Nucleus accumbens (tissue), 56 donors: ENCODE measurements at regions not wholly inside any gene's neighbourhood (a gene's known extent, or its start where the extent isn't known, plus 50 kb on each side); places are given as distances from the start of the nearest gene placed in this dataset.
A peak's percentile ranks its signal among the peaks of the same experiment; 100 is the strongest.

Experiments used
- DNase-seq, 56 donors: peaks; one replicate each; lab custom pipeline; 2025; lab: John Stamatoyannopoulos, UW

DNA sequence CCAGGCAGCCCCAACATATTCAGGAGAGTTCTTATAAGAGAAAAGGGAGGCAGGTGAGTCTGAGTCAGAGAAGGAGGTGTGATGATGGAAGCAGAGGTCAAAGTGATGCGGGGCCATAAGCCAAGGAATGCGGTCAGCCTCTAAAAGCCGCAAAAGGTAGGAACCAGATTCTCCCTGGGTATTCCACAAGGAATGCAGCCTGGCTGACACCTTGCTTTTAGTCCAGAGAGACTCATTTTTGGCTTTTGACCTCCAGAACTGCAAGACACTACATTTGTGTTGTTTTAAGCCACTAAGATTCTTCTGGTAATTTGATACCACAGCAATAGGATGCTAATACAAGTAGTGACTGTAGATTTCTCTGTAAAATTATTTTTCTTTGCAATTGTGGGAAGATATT, 151.5 kb upstream of the EEPD1 start:
- DNase-seq = no peak

DNA sequence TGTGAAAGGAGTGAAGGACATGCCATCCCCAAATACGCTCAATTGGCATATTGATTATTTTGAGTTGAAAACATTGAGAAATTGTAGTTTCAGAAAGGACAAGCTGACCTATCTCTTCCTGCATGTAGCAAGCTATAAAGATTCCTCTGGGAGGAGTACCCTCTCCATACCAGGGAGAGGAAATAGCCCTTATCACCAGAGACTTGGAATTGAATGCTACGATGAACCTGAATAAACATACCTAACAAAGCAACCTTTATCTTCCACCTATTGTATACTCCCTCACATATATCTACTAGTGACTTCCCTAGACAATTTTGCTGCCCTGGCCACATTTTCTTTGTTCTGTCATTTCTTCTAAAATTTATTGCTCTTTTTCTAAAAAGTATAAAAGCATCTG, 150.2 kb upstream of the EEPD1 start:
- DNase-seq = no peak

DNA sequence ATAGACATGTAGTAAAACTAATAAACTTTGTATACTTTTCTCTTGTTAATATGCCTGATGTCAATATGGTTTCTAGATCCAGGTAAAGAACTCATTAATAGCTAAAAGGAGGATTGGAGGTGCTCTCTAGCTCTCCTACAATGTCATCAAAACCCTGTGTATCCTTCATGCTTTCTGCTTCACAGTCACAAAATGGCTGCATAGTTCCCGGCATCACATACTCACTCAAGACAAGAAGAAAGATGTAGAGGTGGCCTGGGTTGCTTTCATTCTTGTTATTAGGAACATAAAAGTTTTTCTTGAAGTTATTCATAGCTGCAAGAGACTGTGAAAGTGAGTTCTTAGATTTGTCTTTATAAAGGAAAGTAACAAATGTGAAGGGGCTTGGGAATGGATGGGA, 149.7 kb upstream of the EEPD1 start:
- no peak for DNase-seq

DNA sequence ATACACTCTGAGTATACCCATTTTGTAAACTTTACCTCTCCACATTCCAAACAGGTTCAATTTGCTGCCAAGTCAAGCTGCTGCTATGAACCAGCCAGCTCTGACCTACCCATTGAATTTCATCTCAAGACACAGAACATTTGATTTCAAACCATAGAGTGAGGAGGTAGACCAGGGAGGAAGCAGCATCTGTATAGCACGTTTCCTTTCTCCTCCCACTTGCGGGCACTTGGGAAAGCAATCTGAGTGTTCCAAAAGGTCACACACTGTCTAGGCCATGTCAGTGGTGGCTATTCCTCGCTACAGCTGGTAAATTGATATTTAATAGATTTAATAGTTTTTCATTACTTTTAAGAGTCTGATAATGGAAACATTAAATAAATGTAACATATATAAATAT, 147.8 kb upstream of the EEPD1 start:
- no peak for DNase-seq

DNA sequence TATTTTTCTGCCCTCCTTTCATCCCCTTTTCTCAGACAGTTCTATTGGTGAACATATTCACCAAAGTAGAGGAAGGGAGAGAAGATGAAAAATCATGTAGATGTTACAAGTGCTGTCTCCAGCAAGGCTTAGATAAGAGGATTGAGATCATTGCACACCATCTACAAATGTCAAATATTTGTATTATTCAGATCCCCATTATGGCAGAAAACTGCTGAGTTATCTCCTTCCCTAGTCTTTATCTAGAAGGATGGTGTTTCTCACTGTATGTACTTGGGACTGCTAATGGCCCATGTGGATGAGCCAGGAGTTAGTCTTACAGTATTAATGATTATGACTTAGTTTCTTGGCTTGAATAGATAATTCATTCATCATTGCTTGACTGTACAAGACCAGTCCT, 147.2 kb upstream of the EEPD1 start:
- DNase-seq = no peak

DNA sequence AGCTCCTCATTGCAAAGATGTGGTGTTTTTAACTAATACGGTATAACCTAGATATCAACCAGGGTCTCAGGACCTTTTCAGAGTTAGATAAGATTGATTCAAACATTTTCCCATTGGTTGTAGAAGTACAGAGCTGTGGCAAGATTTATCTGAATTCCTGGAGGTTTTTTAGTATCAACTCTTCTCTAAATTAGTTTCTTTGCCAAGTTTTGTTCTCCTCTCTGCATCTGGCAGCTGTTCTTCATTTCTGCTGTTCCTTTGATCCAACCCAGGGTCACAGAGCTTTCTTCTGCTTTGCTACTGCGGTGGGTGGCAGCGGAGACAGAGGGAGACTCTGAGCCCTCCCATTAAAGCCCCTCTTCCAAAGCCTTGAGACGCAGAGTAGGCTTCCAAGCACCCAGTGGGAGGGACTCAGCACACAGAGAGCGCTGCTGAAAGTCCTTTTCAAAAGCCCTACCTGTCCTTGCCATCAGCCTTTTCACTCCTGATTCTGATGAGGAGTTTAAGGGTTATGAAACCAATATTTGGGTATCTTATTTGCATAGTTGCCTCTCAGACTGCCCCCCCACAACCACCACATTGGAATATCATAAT, 146.3 kb upstream of the EEPD1 start:
- no peak for DNase-seq

DNA sequence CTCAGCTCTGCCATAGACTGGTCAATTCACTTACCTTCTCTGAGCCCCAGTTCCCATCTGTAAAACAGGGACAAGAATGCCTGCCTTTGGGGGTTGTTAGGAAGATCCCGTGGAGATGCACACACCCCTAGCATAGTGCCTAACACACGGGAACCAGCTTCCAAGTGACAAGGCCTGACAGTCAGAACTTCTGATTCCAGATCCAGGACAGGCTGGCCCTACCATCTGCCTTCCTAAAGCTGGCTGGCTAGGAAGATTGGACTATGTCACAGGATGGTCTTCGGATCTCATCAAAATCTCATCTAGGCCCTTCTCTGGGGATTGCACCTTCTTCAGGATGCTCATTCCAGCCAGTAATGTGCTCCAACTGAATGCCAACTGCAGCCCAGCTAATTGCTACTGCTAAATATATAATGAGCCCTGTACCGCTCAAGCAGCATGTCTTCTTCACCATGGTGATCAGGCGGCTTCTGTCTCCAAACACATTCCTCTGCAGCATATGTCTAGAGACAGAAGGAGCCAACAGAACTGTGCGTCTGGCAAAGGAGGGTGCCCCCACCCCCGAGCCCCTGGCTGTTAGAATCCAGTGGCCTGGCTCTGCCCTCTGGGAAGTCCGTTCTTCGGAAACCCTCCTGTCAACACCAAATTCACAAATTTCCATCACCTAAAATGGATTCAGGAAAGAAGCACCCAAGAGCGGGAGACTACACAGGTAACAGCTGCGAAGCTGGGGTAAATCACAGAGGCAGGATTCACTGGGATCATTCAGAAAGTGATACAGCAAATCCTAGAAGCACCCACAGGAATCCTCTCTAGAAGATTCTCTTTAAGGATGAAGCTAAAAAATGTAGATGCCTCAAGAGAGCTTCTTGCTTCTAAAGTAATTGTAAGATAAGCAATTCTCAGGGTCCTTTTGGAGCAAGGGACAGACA, 142.1 kb upstream of the EEPD1 start:
- DNase-seq = no peak

DNA sequence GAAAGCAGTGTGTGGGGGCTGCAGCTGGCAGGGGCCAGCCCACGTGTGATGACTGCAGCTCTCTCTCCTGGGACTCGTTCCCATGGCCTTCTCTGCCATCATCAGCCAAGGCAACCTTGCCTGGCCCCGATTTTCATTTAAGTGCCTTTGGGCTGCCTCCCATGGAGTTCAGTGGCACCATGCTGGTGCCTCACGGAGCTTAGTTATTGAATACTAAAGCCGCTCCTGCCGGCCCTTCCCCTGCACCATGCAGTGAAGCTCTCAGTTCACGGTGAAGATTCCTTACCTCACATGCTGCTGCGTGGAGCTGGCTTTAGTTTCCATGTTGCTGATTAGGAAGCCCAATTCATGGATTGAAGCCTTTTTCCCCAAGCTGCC, 141.5 kb upstream of the EEPD1 start:
- no peak for DNase-seq

DNA sequence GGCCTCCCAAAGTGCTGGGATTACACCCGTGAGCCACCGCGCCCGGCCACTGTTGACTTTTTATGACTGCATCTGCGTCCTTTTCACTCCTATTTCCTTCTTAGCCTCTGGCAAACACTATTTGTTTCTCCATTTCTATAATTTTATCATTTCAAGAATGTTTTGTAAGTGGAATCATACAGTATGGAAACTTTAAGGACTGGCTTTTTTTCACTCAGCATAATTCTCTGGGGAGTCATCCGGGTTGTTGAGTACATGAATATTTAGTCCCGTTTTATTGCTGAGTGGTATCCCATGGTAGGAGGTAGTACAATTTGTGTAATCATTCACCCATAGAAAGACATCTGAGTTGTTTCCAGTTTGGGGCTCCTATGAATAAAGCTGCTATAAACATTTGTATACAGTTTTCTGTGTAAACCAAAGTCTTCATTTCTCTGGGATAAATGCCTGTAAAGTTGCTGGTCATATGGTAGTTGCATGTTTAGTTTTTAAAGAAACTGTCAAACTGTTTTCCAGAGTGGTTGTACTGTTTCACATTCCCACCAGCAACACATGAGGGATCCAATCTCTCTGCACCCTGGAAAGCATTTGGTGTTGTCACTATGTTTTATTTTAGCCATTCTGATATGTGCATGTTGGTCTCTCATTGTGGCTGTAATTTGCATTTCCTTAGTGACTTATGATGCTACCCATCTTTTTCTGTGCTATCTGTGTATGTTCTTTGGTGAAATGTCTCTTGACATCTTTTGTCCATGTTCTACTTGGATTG, 139.6 kb upstream of the EEPD1 start:
- DNase-seq = no peak

DNA sequence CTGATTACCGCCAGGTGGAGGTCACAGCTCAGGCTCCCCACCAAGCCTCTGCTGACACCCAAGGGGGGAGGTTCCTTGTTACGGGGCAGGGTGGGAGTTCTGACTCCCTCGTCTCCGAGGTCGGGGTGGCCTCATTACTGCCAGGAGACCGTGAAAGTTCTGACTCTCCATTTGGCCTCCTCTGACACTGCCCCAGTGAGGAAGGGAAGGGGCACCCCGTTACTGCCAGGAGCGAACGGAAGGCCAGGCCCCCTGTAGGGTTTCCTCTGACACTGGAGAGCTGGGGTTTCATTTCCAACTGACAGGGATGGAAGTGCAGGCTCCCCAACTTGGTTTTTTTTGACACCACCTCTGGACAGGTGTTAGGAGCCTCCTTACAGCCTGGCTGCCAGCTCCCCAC, 138.1 kb upstream of the EEPD1 start:
- no peak for DNase-seq

DNA sequence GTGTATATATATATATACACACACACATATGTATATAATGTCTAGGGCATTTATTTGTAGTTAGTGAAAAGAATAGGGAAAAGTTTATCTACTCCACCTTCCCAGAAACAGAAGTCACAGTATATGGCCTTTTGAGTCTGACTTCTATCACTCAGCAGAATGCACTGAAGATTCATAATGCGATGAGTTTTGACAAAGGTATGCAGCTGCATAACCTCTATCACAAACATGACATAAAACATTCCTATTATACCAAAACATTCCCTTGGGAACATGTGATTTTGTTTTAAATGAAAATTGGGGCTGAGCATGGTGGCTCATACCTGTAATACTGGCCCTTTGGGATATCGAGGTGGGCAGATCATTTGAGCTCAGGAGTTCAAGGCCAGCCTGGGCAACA, 137.3 kb upstream of the EEPD1 start:
- no peak for DNase-seq

DNA sequence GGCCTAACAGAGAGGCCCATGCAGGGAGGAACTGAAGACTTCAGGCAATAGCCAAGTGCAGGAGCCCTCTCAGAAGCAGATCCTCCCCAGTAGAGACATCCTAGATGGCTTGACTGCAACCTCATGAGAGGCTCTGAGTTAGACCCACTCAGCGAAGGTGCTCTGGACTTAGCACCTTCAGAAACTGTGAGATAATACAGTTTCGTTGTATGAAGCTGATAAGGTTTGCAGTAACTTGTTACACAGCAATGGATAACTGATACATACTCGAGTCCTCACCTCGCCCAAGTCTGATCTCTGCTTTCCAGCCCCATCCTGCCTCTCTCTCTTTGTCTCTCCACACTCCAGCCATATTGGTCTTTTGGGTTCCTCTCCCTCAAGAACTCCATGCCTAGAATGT, 136.4 kb upstream of the EEPD1 start:
- DNase-seq = no peak

DNA sequence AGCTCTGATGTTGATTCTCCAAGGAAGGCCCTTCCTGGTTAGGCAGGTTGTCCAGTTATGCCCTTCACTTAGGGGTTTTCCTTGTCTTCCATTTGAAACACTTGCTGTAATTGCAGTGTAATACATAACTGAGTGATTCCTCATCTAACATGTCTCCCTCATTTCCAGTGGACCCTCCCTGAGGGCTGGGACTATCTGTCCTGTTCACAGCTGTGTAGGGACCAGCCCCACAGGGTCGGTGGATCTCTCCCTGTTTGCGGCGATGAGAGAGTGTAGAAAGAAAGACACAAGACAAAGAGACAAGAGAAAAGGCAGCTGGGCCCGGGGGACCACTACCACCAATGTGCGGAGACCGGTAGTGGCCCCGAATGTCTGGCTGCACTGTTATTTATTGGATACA, 135.9 kb upstream of the EEPD1 start:
- no peak for DNase-seq

DNA sequence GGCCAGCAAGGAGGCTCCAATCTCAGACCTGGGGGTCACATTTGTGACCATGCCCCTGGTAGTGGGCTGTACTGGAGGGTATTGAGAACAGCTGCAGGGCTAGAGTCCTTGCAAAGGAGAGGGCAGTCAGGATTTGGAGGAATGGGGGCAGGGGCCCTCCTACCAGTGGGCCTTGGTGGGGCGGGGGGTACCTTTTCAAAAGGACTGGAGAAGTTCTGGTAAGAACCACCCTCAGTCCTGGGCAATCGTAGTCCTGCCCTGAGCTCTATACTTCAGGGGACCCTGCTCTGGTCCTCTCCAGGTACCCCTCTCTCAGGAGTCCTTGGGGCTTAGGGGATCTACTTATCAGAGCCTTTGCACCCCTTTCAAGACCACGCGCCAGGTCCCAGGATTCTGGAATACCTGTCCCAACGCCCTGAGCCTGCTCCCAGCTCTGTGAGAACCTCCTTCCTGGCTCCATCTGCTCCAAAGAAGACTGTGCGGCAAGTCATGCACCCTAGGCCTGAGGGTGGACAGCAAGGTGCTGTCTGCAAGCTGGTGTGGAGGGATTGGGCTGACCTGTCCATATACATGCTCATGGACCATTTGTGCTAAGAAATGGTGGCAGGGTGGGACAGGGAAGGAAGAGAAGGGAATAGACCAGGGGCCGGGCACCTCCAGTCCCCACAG, 134.1 kb upstream of the EEPD1 start:
- no peak for DNase-seq

DNA sequence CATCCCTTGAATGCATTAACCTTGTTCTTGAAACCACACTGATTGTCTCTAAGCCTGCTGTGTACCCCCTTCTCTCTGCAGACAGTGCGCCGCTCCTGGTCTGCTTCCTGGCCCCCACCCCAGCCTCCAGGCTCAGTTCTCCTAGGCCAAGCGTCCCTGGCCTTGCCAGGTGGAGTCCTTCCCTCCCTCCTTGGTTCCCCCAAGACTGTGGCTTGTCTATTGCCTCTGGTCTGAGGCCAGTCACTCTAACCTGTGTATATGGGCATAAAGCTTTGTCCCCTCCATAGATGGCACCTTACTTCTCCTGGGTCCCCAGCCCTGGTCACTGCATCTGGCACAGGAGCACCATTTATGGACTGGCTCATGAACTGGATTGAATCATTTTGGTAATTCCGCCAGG, 133.5 kb upstream of the EEPD1 start:
- no peak for DNase-seq

DNA sequence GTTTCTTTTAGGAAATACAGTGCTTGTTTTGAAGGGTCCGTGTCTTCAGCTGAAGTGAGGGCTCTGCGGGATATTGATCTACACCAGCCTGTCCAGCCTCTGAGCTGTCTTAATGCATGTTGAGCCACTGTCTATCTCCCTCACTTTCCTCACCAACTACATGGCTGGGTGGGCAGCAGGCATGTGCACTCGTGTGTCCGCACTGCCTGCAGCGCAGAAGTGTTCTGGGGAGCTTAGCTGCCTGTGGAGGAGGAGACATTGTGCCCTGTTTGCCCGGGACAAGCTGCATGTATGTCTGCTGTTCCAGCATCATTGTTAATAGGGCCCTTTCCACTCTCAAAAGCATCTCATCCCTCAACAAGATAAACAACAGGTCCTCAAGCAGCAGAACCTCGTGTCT, 133.1 kb upstream of the EEPD1 start:
- DNase-seq = no peak

DNA sequence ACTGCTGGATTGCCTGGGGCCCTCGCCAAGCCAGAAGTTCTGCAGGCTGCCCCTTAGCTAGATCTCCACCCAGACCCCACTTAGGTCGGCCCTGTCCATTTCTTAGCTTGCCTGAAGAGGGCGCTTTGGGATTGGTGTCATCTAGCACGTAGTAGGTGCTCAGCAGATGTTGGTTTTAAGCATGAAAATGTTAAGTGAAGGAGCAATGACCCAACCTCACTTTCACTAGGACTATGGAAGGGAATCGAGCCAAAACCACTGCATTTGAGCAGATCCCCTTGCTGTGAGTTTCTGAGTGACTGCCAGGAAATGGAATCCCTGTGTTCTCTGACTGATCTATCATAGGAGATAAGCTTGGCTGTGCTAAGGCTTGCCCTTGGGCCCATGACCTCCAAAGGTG, 131.7 kb upstream of the EEPD1 start:
- no peak for DNase-seq

DNA sequence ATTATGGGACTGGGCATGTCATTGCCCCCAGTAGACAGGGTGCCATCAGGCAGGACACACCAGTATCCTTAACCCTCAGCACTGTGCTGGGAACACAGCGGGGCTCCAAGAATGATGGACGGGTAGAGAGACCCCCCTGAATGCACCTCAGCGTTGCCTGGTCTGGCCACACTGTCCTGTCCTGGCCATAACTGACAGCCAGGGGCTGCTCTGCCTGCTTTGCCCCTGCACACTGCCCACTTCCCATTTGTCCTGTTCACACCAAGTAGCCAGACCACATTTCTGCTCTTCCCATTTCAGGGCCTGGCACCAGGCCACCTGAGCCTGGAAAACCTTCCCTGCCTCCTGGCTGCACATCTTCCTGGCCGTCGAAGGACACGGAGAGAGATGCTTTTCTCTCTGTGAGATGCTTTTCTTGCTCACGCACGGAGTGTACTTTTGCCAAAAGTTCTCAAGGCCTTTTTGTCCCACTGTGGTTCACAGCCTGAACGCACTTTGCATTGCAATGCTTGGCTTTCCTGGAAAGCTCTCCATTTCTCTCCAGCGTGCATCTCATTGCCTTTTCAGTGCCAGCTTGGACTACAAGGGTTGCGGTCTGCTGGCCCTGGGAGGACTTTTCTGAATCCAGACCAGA, 131.0 kb upstream of the EEPD1 start:
- peak in 46 of 56 donors; percentile 13 to 79 (median 40) for DNase-seq

DNA sequence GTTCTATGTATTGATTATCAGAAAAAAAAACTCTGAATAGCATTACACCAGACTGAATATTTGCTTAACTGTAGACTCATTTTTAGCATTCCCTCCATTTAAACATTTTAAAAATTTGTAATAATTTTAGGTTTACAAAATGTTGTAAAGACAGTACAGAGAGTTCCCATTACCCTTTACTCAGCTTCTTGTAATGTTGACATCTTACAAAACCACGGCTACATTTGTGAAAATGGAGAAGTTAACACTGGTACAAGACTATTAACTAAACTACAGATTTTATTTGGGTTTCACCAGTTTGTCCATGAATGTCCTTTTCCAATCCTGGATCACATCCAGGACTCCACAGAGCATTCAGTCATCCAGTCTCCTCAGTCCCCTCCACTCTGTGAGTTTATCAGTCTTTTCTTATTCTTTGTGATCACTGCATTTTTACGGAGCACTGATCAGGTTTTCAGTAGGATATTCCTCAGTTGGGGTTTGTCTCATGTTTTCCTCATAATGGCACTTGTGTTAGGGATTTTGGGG, 130.0 kb upstream of the EEPD1 start:
- DNase-seq = no peak

DNA sequence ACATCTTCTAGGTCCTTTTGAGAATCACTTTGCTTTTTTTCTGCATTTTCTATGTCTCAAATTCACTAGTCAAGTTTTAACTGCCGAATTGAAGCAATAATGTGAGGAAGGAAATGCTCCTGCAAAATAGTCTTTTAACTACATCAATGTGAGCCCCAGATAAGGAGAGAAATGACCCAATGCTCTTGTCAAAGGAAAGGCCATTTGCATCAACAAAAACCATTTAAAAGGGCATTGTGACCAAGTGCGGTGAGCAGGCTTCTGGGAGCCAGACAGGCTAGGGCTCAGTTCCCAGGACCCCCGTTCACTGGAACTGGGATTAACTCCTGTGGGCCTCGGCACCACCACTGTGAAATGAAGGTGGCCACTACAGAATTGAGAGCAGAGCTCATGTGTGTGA, 127.9 kb upstream of the EEPD1 start:
- DNase-seq = no peak
